ENCODE measurements at regions not wholly inside any gene's neighbourhood (a gene's known extent, or its start where the extent isn't known, plus 50 kb on each side); places are given as distances from the start of the nearest gene placed in this dataset.
"Not testable (repeated sequence)": the region's sequence is repeated elsewhere in the genome, so short reads cannot be mapped to it uniquely, and the experiment has no call there.

DNA sequence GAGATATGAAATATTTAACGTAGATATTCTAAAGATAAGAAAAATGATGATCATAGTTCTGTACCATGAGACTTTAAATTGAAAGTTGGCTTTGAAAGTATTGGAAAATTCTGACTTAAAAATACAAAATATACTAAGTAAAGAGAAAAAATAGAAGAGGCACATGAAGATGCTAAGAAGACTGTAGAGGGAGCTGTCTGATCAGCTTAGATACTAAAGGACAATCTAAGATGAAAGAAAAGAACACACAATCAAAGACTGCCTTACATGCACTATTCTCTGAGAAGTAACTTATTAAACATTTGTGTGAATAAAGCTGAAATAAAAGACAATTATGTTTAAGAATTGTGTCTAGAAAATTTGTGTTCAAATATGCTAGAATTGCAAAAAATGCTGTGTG is 55.1 kb downstream of the RBMXL2 start:
- Histone ChIP-seq H3K9ac (ENCODE audit: low read length) (no peak overlapping the region), H3K18ac (ENCODE audit: low read depth in 1 of 2, low read length in 2 of 2) (no peak overlapping the region), H2BK15ac (ENCODE audit: low read depth, poor library complexity, severe bottlenecking) (no peak overlapping the region), H3K9me3 (ENCODE audit: control insufficient read depth, low read length) (no peaks in the 10 kb centered on the region), H3K36me3 (ENCODE audit: control insufficient read depth in 1 of 2, insufficient read depth in 2 of 2, low read depth in 1 of 2, low read length in 2 of 2) (no peaks in the 10 kb centered on the region), H3K4ac (ENCODE audit: low read depth in 1 of 2, low read length in 2 of 2) (no peak overlapping the region), H2BK120ac (ENCODE audit: low read depth, low read length) (no peak overlapping the region), H3K4me1 (ENCODE audit: control insufficient read depth, insufficient read depth, low read depth, low read length) (no peaks in the 10 kb centered on the region), H4K91ac (ENCODE audit: low read length) (no peak overlapping the region), H3K4me3 (ENCODE audit: insufficient read depth in 1 of 2, low read depth in 1 of 2, low read length in 2 of 2) (no peak overlapping the region), H3K23ac (ENCODE audit: low read length in 2 of 2) (no peak overlapping the region), H3K79me1 (replicated peaks; ENCODE audit: low read length, poor library complexity, severe bottlenecking) (no peaks in the 10 kb centered on the region), H3K27me3 (ENCODE audit: control insufficient read depth in 1 of 2, insufficient read depth in 1 of 2, low read length in 2 of 2) (no peaks in the 10 kb centered on the region), H3K27ac (ENCODE audit: low read length, poor library complexity, severe bottlenecking) (no peak overlapping the region), H2AFZ (ENCODE audit: low read depth, low read length) (no peak overlapping the region), H2BK12ac (ENCODE audit: low read length in 2 of 2) (no peak overlapping the region), H3K4me2 (ENCODE audit: low read length, poor library complexity, severe bottlenecking) (no peak overlapping the region), H2BK5ac (ENCODE audit: low read depth, low read length, poor library complexity, severe bottlenecking) (peak overlapping the region; percentile 44), H2AK5ac (ENCODE audit: low read length, severe bottlenecking) (no peak overlapping the region), H3K14ac (ENCODE audit: low read length in 2 of 2) (no peak overlapping the region), H4K8ac (ENCODE audit: low read length) (no peak overlapping the region)
- peak; percentile 13 for DNase-seq
- no CpG with 5 or more reads among the region's 1 CpG for WGBS

DNA sequence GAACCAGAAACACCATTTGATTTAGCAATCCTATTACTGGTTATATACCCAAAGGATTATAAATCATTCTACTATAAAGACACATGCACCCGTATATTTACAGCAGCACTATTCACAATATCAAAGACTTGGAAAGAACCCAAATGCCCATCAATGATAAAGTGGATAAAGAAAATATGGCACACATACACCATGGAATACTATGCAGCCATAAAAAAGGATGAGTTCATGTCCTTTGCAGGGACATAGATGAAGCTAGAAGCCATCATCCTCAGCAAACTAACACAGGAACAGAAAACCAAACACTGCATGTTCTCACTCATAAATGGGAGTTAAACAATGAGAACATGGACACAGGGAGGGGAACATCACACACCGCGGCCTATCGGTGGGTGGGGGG is 61.3 kb downstream of the RBMXL2 start:
- 100% methylated on average over 1 of the region's 4 CpGs for WGBS
- not testable (repeated sequence) for DNase-seq; H2BK5ac ChIP-seq (ENCODE audit: low read depth, low read length, poor library complexity, severe bottlenecking); H3K14ac ChIP-seq (ENCODE audit: low read length in 2 of 2); H3K27ac ChIP-seq (ENCODE audit: low read length, poor library complexity, severe bottlenecking); H2AK5ac ChIP-seq (ENCODE audit: low read length, severe bottlenecking); H3K23ac ChIP-seq (ENCODE audit: low read length in 2 of 2); H3K27me3 ChIP-seq (ENCODE audit: control insufficient read depth in 1 of 2, insufficient read depth in 1 of 2, low read length in 2 of 2); H3K4me2 ChIP-seq (ENCODE audit: low read length, poor library complexity, severe bottlenecking); H4K91ac ChIP-seq (ENCODE audit: low read length); H3K36me3 ChIP-seq (ENCODE audit: control insufficient read depth in 1 of 2, insufficient read depth in 2 of 2, low read depth in 1 of 2, low read length in 2 of 2); H2AFZ ChIP-seq (ENCODE audit: low read depth, low read length); H3K9me3 ChIP-seq (ENCODE audit: control insufficient read depth, low read length); H2BK15ac ChIP-seq (ENCODE audit: low read depth, poor library complexity, severe bottlenecking); H2BK120ac ChIP-seq (ENCODE audit: low read depth, low read length); H3K18ac ChIP-seq (ENCODE audit: low read depth in 1 of 2, low read length in 2 of 2); H4K8ac ChIP-seq (ENCODE audit: low read length); H3K4ac ChIP-seq (ENCODE audit: low read depth in 1 of 2, low read length in 2 of 2); H3K4me1 ChIP-seq (ENCODE audit: control insufficient read depth, insufficient read depth, low read depth, low read length); H3K9ac ChIP-seq (ENCODE audit: low read length); H3K79me1 ChIP-seq (replicated peaks; ENCODE audit: low read length, poor library complexity, severe bottlenecking); H3K4me3 ChIP-seq (ENCODE audit: insufficient read depth in 1 of 2, low read depth in 1 of 2, low read length in 2 of 2); H2BK12ac ChIP-seq (ENCODE audit: low read length in 2 of 2)

DNA sequence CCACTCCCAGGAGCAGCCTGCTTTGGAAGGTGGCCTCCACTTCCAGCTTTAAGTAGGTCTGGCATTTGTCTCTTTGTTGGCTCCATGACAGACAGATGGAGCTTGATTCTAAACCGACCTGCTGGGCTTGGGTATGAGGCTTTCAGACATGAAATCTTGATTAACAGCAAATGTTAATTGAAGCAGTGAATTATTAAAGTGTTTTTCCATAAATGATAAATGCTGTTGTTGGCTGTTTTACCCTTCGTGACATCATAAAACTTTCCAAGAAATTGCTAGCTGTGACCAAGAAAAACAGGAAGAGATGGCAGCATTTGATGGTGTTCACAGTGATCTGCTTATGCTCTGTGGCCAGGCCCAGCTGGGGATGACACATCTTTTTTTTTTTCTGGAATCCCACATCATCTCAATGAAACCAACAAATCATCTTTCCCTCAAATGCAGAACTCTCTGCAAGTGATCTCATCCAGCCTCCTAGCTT is 66.1 kb downstream of the RBMXL2 start:
- Histone ChIP-seq H2BK15ac (ENCODE audit: low read depth, poor library complexity, severe bottlenecking) (no peak overlapping the region), H3K23ac (ENCODE audit: low read length in 2 of 2) (no peak overlapping the region), H3K4me1 (ENCODE audit: control insufficient read depth, insufficient read depth, low read depth, low read length) (no peaks in the 10 kb centered on the region), H3K79me1 (replicated peaks; ENCODE audit: low read length, poor library complexity, severe bottlenecking) (no peaks in the 10 kb centered on the region), H3K4me3 (ENCODE audit: insufficient read depth in 1 of 2, low read depth in 1 of 2, low read length in 2 of 2) (no peak overlapping the region), H2AFZ (ENCODE audit: low read depth, low read length) (no peak overlapping the region), H3K14ac (ENCODE audit: low read length in 2 of 2) (no peak overlapping the region), H3K9ac (ENCODE audit: low read length) (no peak overlapping the region), H2AK5ac (ENCODE audit: low read length, severe bottlenecking) (no peak overlapping the region), H2BK5ac (ENCODE audit: low read depth, low read length, poor library complexity, severe bottlenecking) (no peak overlapping the region), H3K36me3 (ENCODE audit: control insufficient read depth in 1 of 2, insufficient read depth in 2 of 2, low read depth in 1 of 2, low read length in 2 of 2) (no peaks in the 10 kb centered on the region), H4K91ac (ENCODE audit: low read length) (no peak overlapping the region), H2BK120ac (ENCODE audit: low read depth, low read length) (no peak overlapping the region), H3K4me2 (ENCODE audit: low read length, poor library complexity, severe bottlenecking) (no peak overlapping the region), H3K27ac (ENCODE audit: low read length, poor library complexity, severe bottlenecking) (no peak overlapping the region), H3K9me3 (ENCODE audit: control insufficient read depth, low read length) (no peaks in the 10 kb centered on the region), H3K4ac (ENCODE audit: low read depth in 1 of 2, low read length in 2 of 2) (no peak overlapping the region), H2BK12ac (ENCODE audit: low read length in 2 of 2) (no peak overlapping the region), H4K8ac (ENCODE audit: low read length) (no peak overlapping the region), H3K18ac (ENCODE audit: low read depth in 1 of 2, low read length in 2 of 2) (no peak overlapping the region), H3K27me3 (ENCODE audit: control insufficient read depth in 1 of 2, insufficient read depth in 1 of 2, low read length in 2 of 2) (no peaks in the 10 kb centered on the region)
- peak; percentile 32 for DNase-seq
- 35% methylated on average over 2 of the region's 2 CpGs for WGBS

DNA sequence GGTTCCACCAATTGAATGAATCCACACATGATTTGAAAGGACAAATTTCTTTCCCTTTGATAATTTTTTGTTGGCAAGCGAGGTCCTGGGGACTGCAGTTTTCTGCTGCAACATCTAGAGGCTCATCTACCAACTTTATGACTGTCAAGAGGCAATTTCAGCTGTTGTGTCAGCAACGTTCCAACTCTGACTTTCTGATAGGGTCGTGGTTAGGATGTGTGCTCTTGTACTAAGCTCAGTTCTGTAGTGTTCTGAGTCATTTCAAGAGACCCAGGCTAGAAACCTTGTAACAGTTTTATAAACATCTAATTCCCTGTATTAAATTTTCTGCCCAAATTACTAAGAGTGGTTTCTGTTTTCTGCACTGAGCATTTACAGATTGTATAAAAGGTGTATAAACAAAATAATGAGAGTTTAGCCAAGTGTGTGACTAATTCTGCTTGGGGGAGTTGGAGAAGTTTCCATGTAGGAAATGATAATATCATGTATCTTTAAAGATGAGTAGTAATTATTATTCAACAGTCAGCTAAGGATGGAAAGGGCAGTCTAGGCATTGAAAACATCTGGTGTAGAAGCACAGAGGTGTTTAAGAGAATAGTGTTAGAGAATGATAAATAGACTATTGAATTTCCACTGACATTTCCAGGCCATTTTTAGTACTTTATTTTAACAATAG is 72.2 kb downstream of the RBMXL2 start:
- Histone ChIP-seq H3K36me3 (ENCODE audit: control insufficient read depth in 1 of 2, insufficient read depth in 2 of 2, low read depth in 1 of 2, low read length in 2 of 2) (no peaks in the 10 kb centered on the region), H2BK15ac (ENCODE audit: low read depth, poor library complexity, severe bottlenecking) (no peak overlapping the region), H4K91ac (ENCODE audit: low read length) (no peak overlapping the region), H2BK12ac (ENCODE audit: low read length in 2 of 2) (no peak overlapping the region), H2AK5ac (ENCODE audit: low read length, severe bottlenecking) (no peak overlapping the region), H3K4ac (ENCODE audit: low read depth in 1 of 2, low read length in 2 of 2) (no peak overlapping the region), H3K14ac (ENCODE audit: low read length in 2 of 2) (no peak overlapping the region), H3K79me1 (replicated peaks; ENCODE audit: low read length, poor library complexity, severe bottlenecking) (no peaks in the 10 kb centered on the region), H3K18ac (ENCODE audit: low read depth in 1 of 2, low read length in 2 of 2) (no peak overlapping the region), H3K9ac (ENCODE audit: low read length) (no peak overlapping the region), H4K8ac (ENCODE audit: low read length) (no peak overlapping the region), H2BK120ac (ENCODE audit: low read depth, low read length) (no peak overlapping the region), H3K4me2 (ENCODE audit: low read length, poor library complexity, severe bottlenecking) (no peak overlapping the region), H2AFZ (ENCODE audit: low read depth, low read length) (no peak overlapping the region), H2BK5ac (ENCODE audit: low read depth, low read length, poor library complexity, severe bottlenecking) (no peak overlapping the region), H3K4me1 (ENCODE audit: control insufficient read depth, insufficient read depth, low read depth, low read length) (no peaks in the 10 kb centered on the region), H3K27ac (ENCODE audit: low read length, poor library complexity, severe bottlenecking) (no peak overlapping the region), H3K9me3 (ENCODE audit: control insufficient read depth, low read length) (no peaks in the 10 kb centered on the region), H3K27me3 (ENCODE audit: control insufficient read depth in 1 of 2, insufficient read depth in 1 of 2, low read length in 2 of 2) (no peaks in the 10 kb centered on the region), H3K4me3 (ENCODE audit: insufficient read depth in 1 of 2, low read depth in 1 of 2, low read length in 2 of 2) (no peak overlapping the region), H3K23ac (ENCODE audit: low read length in 2 of 2) (no peak overlapping the region)
- 34% methylated on average over 3 of the region's 3 CpGs for WGBS
- DNase-seq = no peak
